Endothelial cell of umbilical vein (primary cell): ENCODE measurements at regions not wholly inside any gene's neighbourhood (a gene's known extent, or its start where the extent isn't known, plus 50 kb on each side); places are given as distances from the start of the nearest gene placed in this dataset.
"Not testable (repeated sequence)": the region's sequence is repeated elsewhere in the genome, so short reads cannot be mapped to it uniquely, and the experiment has no call there.

Source experiments
- CTCF ChIP-seq, 2 donors: IDR thresholded peaks; 1 replicate in 1 of 2; 2 replicates in 1 of 2; pipeline ENCODE4 v1.5.1; 2011; ENCODE audit warnings: low read length in 2 of 2, mild to moderate bottlenecking in 2 of 2, moderate library complexity in 2 of 2, control low read depth in 1 of 2, inconsistent platforms in 1 of 2, low read depth in 1 of 2; ENCODE audit not compliant: insufficient read depth in 1 of 2; ENCODE audit errors: extremely low read depth in 1 of 2
- EZH2 ChIP-seq: IDR thresholded peaks from 2 replicates; pipeline ENCODE4 v1.6.1; 2012; ENCODE audit warnings: borderline replicate concordance, low read depth, mild to moderate bottlenecking, moderate library complexity, low read length, inconsistent platforms; ENCODE audit not compliant: severe bottlenecking
- FOS ChIP-seq: IDR thresholded peaks from 2 replicates; pipeline ENCODE4 v1.6.1; 2011; ENCODE audit warnings: mild to moderate bottlenecking, low read length, moderate library complexity, borderline replicate concordance; ENCODE audit not compliant: insufficient read depth
- JUN ChIP-seq: IDR thresholded peaks from 2 replicates; pipeline ENCODE4 v1.6.1; 2011; ENCODE audit warnings: borderline replicate concordance, low read depth; ENCODE audit not compliant: insufficient read length, insufficient read depth
- MAX ChIP-seq: IDR thresholded peaks from 2 replicates; pipeline ENCODE4 v1.6.1; 2011; ENCODE audit not compliant: insufficient read depth, insufficient read length
- MYC ChIP-seq: IDR thresholded peaks from one replicate; pipeline ENCODE4 v1.6.1; 2011; ENCODE audit warnings: mild to moderate bottlenecking, low read depth, low read length
- POLR2A ChIP-seq: IDR thresholded peaks from 2 replicates; pipeline ENCODE4 v1.6.1; 2012; ENCODE audit warnings: low read depth, mild to moderate bottlenecking, control low read depth, low read length
- POLR2AphosphoS5 ChIP-seq: IDR thresholded peaks from 2 replicates; pipeline ENCODE4 v1.6.1; 2012; ENCODE audit warnings: low read depth, mild to moderate bottlenecking, control low read depth, low read length, moderate library complexity; ENCODE audit not compliant: insufficient read depth

GRCh38 chr7:116371536-116371935, 128.0 kb upstream of the CAV2 start:
- not testable (repeated sequence) for TF ChIP-seq CTCF (IDR thresholded peaks at IDR 0.05; ENCODE audit: extremely low read depth in 1 of 2, insufficient read depth in 1 of 2, low read depth in 1 of 2, low read length in 2 of 2); POLR2A; POLR2AphosphoS5; JUN; MAX; EZH2; MYC; FOS
